ENCODE measurements at regions not wholly inside any gene's neighbourhood (a gene's known extent, or its start where the extent isn't known, plus 50 kb on each side); places are given as distances from the start of the nearest gene placed in this dataset.

DNA sequence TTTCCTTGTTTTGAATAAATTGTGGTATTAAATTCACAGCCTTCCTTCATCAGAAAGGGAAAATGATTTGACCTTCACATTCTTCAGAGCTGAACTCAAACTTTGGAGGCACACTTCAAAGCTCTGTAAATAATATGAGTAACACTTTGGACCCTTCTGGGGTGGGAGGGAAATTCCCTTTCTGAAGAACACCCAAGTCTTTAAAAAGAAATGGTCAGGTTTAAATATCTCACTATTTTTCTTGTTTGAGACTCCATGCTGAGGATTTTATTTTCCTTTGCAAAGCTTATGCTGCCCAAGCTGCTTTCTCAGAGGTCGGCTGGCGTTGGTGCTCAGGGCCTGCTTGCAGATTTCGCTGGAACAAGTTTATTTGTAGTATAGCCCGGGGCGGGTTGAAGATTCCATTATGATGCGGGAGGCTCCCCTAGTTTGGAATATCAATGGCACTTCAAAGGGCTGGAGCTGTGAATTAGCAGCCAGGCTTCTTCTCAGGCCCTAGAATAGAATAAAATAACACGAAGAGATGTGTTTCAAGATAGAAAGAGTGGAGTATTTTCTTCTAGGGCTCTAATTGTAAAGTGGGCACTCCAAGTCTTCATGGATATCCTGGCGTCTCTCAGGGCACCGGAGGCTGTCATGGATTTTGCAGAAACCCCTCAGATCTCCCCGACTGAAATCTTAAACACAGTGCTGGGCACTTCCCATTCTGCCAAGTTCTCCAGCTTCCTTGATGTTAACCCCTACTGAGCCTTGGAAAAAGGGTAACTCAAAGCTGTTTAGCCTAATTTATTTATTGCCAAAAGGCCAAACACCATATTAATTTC, 315.6 kb downstream of the GPAT3 start:
- Histone ChIP-seq H3K36me3 (ENCODE audit: low read length) (no peaks in the 10 kb centered on the region), H3K9me2 (replicated peaks; ENCODE audit: insufficient read depth, low read length) (no peaks in the 10 kb centered on the region), H3F3A (ENCODE audit: insufficient read depth) (no peaks in the 10 kb centered on the region), H3K79me2 (ENCODE audit: insufficient read depth, low read length) (no peaks in the 10 kb centered on the region), H3K4me2 (ENCODE audit: low read depth, low read length, poor library complexity, severe bottlenecking) (no peak overlapping the region), H3K9me3 (ENCODE audit: insufficient read depth, low read length) (no peaks in the 10 kb centered on the region), H3K27ac (ENCODE audit: low read depth, low read length) (no peak overlapping the region), H3K9ac (ENCODE audit: low read length) (no peak overlapping the region), H4K20me1 (ENCODE audit: low read depth, low read length) (no peaks in the 10 kb centered on the region), H3K27me3 (ENCODE audit: low read length) (no peaks in the 10 kb centered on the region), H2AFZ (ENCODE audit: low read depth, low read length, severe bottlenecking) (no peak overlapping the region), H3K4me3 (ENCODE audit: insufficient read depth, low read length, poor library complexity, severe bottlenecking) (no peak overlapping the region)
- TF ChIP-seq, protein P1, sequence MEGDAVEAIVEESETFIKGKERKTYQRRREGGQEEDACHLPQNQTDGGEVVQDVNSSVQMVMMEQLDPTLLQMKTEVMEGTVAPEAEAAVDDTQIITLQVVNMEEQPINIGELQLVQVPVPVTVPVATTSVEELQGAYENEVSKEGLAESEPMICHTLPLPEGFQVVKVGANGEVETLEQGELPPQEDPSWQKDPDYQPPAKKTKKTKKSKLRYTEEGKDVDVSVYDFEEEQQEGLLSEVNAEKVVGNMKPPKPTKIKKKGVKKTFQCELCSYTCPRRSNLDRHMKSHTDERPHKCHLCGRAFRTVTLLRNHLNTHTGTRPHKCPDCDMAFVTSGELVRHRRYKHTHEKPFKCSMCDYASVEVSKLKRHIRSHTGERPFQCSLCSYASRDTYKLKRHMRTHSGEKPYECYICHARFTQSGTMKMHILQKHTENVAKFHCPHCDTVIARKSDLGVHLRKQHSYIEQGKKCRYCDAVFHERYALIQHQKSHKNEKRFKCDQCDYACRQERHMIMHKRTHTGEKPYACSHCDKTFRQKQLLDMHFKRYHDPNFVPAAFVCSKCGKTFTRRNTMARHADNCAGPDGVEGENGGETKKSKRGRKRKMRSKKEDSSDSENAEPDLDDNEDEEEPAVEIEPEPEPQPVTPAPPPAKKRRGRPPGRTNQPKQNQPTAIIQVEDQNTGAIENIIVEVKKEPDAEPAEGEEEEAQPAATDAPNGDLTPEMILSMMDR (IDR thresholded peaks at IDR 0.05; ENCODE audit: insufficient read depth, low read length, poor library complexity, severe bottlenecking): no peak
- no peak for TF ChIP-seq EZH2phosphoT487 (conservative IDR thresholded peaks at IDR 0.05; ENCODE audit: low read length)

- no peak overlapping the region for H3K9ac ChIP-seq (ENCODE audit: low read length)
- no peak overlapping the region for H2AFZ ChIP-seq (ENCODE audit: low read depth, low read length, severe bottlenecking)
- no peaks in the 10 kb centered on the region for H3K9me2 ChIP-seq (replicated peaks; ENCODE audit: insufficient read depth, low read length)
- H3K27ac ChIP-seq (ENCODE audit: low read depth, low read length): no peak overlapping the region
- H3K9me3 ChIP-seq (ENCODE audit: insufficient read depth, low read length): no peaks in the 10 kb centered on the region
- no peaks in the 10 kb centered on the region for H3K27me3 ChIP-seq (ENCODE audit: low read length)
- H3K4me3 ChIP-seq (ENCODE audit: insufficient read depth, low read length, poor library complexity, severe bottlenecking): no peak overlapping the region
- TF ChIP-seq, protein P1 (IDR thresholded peaks at IDR 0.05; ENCODE audit: insufficient read depth, low read length, poor library complexity, severe bottlenecking): no peak
- no peak for TF ChIP-seq EZH2phosphoT487 (conservative IDR thresholded peaks at IDR 0.05; ENCODE audit: low read length)
- no peak overlapping the region for H3K4me2 ChIP-seq (ENCODE audit: low read depth, low read length, poor library complexity, severe bottlenecking)
- no peaks in the 10 kb centered on the region for H4K20me1 ChIP-seq (ENCODE audit: low read depth, low read length)
- H3K36me3 ChIP-seq (ENCODE audit: low read length): no peaks in the 10 kb centered on the region
- H3K79me2 ChIP-seq (ENCODE audit: insufficient read depth, low read length): no peaks in the 10 kb centered on the region
- H3F3A ChIP-seq (ENCODE audit: insufficient read depth): no peaks in the 10 kb centered on the region
These were observed 314.5 kb downstream of the GPAT3 start for GRCh38 chr4:83850435-83850834.

DNA sequence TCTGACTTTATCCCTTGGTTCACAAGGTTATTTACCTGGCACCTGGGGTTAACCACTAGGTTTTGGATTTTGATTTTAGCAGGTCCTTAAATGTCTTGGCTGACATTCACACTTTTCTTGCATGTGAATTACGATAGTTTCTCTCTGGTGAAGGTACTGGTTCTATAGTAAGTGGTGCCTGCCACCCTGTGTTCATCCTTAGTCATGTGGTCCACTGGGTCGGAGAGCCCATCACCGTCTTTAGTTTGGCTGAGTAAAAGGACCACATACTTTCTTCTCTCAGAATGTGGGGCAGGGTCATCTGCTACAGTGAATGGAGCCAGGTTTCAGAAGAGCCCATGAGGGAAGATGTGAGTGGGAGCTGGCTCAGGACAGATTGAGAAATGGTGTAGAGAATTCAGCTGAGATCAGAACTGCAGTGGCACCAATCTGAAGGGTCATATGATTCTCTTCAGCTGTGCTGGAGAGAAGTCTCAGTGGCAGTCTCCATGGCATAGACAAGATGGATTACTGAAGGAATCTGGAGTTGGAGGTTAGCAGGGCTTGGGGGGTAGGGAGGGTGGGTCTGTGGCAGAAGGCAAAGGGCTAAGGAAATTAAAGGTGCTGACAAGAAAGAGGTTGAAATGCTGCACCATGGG, 310.4 kb downstream of the GPAT3 start:
- Histone ChIP-seq H3K79me2 (ENCODE audit: insufficient read depth, low read length) (no peaks in the 10 kb centered on the region), H3F3A (ENCODE audit: insufficient read depth) (no peaks in the 10 kb centered on the region), H3K36me3 (ENCODE audit: low read length) (no peaks in the 10 kb centered on the region), H3K9me2 (replicated peaks; ENCODE audit: insufficient read depth, low read length) (no peaks in the 10 kb centered on the region), H3K4me3 (ENCODE audit: insufficient read depth, low read length, poor library complexity, severe bottlenecking) (no peak overlapping the region), H3K27me3 (ENCODE audit: low read length) (no peaks in the 10 kb centered on the region), H3K9me3 (ENCODE audit: insufficient read depth, low read length) (no peaks in the 10 kb centered on the region), H3K4me2 (ENCODE audit: low read depth, low read length, poor library complexity, severe bottlenecking) (no peak overlapping the region), H4K20me1 (ENCODE audit: low read depth, low read length) (no peaks in the 10 kb centered on the region), H3K9ac (ENCODE audit: low read length) (no peak overlapping the region), H2AFZ (ENCODE audit: low read depth, low read length, severe bottlenecking) (no peak overlapping the region), H3K27ac (ENCODE audit: low read depth, low read length) (no peak overlapping the region)
- TF ChIP-seq EZH2phosphoT487 (conservative IDR thresholded peaks at IDR 0.05; ENCODE audit: low read length): no peak
- TF ChIP-seq, protein P1 (IDR thresholded peaks at IDR 0.05; ENCODE audit: insufficient read depth, low read length, poor library complexity, severe bottlenecking): no peak

Data from SU-DHL-6 (cell line).